ENCODE measurements at regions not wholly inside any gene's neighbourhood (a gene's known extent, or its start where the extent isn't known, plus 50 kb on each side); places are given as distances from the start of the nearest gene placed in this dataset.
A peak's percentile ranks its signal among the peaks of the same experiment; 100 is the strongest.

DNA sequence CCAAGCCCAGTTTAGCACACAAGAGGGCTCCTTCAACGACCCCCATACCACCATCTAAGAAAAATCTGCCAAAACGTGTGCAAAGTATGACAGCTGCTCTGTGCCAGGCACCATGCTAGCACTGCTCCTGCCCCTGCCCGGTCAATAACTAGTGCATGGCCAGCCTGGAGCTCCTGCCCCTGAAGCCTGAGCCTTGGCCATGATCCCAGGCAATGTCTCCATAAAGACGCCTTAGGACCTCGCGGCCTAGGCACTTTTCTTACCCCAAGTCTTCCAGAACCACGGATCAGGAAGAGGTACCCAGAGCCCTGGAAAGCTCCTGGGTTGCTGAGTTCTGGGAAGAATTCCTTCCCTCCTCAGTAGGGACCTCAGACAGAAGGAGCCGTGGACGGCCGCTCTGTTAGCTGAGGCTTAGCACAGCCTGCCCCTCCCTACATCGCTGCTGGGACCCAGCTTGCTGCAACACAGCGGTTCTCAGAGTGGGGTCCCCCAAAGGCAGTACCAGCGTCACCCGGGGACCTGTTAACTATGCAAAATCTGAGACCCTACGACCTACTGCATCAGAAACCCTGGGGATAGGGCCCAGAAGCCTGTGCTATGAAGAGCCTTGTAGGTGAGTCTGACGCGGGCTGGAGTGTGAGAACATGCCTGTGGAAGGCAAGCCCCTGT, 117.8 kb upstream of the TWIST2 start:
- Histone ChIP-seq H3K27ac (ENCODE audit: insufficient read depth, low read length) (no peak overlapping the region), H3K4me2 (ENCODE audit: extremely low read depth, insufficient read depth, low read length) (no peak overlapping the region), H4K20me1 (ENCODE audit: control insufficient read depth, extremely low read depth, insufficient read depth, low read length) (no peaks in the 10 kb centered on the region), H3K9me3 (ENCODE audit: control insufficient read depth, insufficient read depth, low read depth, low read length) (no peaks in the 10 kb centered on the region), H2AFZ (ENCODE audit: low read length) (no peak overlapping the region), H3K79me2 (ENCODE audit: control insufficient read depth, insufficient read depth, low read length) (no peaks in the 10 kb centered on the region), H3K9ac (ENCODE audit: insufficient read depth, low read length) (no peak overlapping the region), H3K4me1 (ENCODE audit: control insufficient read depth, extremely low read depth, insufficient read depth, low read length) (peaks cover 14% of the 10 kb centered on the region), H3K27me3 (ENCODE audit: control insufficient read depth, insufficient read depth, low read length) (no peaks in the 10 kb centered on the region), H3K36me3 (ENCODE audit: control insufficient read depth, insufficient read depth, low read length) (no peaks in the 10 kb centered on the region), H3K4me3 (replicated peaks in 1 of 4; ENCODE audit: control extremely low read depth in 1 of 4, insufficient read depth in 1 of 4, low read depth in 3 of 4, low read length in 4 of 4) (no peak overlapping the region)
- no peak for DNase-seq (ENCODE audit: low read depth in 2 of 2)
- TF ChIP-seq EZH2 (IDR thresholded peaks at IDR 0.05; ENCODE audit: low read length, missing control alignments), result no peak
- TF ChIP-seq, protein P1, sequence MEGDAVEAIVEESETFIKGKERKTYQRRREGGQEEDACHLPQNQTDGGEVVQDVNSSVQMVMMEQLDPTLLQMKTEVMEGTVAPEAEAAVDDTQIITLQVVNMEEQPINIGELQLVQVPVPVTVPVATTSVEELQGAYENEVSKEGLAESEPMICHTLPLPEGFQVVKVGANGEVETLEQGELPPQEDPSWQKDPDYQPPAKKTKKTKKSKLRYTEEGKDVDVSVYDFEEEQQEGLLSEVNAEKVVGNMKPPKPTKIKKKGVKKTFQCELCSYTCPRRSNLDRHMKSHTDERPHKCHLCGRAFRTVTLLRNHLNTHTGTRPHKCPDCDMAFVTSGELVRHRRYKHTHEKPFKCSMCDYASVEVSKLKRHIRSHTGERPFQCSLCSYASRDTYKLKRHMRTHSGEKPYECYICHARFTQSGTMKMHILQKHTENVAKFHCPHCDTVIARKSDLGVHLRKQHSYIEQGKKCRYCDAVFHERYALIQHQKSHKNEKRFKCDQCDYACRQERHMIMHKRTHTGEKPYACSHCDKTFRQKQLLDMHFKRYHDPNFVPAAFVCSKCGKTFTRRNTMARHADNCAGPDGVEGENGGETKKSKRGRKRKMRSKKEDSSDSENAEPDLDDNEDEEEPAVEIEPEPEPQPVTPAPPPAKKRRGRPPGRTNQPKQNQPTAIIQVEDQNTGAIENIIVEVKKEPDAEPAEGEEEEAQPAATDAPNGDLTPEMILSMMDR (conservative IDR thresholded peaks at IDR 0.05 in 1 of 2, IDR thresholded peaks at IDR 0.05 in 1 of 2; ENCODE audit: low read depth in 1 of 2, low read length in 2 of 2), result no peak

DNA sequence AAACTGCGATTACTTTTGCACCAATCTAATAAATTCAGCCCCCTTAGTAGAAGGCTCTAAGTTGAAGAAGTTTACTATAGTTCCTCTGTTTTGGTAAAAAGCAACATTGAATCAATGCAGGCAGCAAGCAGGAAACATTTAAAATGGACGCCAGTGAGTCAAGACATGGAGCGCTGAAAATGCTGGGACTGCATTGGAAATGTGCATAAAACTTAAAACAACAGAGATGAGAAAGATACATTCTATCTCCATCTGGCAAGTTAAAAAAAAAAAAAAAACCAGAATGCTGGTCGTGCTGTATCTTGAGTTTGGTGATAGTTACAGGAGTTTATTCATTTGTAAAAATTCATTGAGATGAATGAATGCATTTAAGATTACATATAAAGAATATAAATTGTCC, 117.0 kb upstream of the TWIST2 start:
- H3K4me3 ChIP-seq (replicated peaks in 1 of 4; ENCODE audit: control extremely low read depth in 1 of 4, insufficient read depth in 1 of 4, low read depth in 3 of 4, low read length in 4 of 4), result no peak overlapping the region
- no peak overlapping the region for H2AFZ ChIP-seq (ENCODE audit: low read length)
- no peak overlapping the region for H3K27ac ChIP-seq (ENCODE audit: insufficient read depth, low read length)
- H3K9ac ChIP-seq (ENCODE audit: insufficient read depth, low read length), result no peak overlapping the region
- H4K20me1 ChIP-seq (ENCODE audit: control insufficient read depth, extremely low read depth, insufficient read depth, low read length), result no peaks in the 10 kb centered on the region
- no peak for DNase-seq (ENCODE audit: low read depth in 2 of 2)
- H3K4me2 ChIP-seq (ENCODE audit: extremely low read depth, insufficient read depth, low read length), result no peak overlapping the region
- TF ChIP-seq EZH2 (IDR thresholded peaks at IDR 0.05; ENCODE audit: low read length, missing control alignments), result no peak
- TF ChIP-seq, protein P1 (conservative IDR thresholded peaks at IDR 0.05 in 1 of 2, IDR thresholded peaks at IDR 0.05 in 1 of 2; ENCODE audit: low read depth in 1 of 2, low read length in 2 of 2), result no peak
- peaks cover 14% of the 10 kb centered on the region for H3K4me1 ChIP-seq (ENCODE audit: control insufficient read depth, extremely low read depth, insufficient read depth, low read length)
- no peaks in the 10 kb centered on the region for H3K27me3 ChIP-seq (ENCODE audit: control insufficient read depth, insufficient read depth, low read length)
- no peaks in the 10 kb centered on the region for H3K79me2 ChIP-seq (ENCODE audit: control insufficient read depth, insufficient read depth, low read length)
- H3K36me3 ChIP-seq (ENCODE audit: control insufficient read depth, insufficient read depth, low read length), result no peaks in the 10 kb centered on the region
- H3K9me3 ChIP-seq (ENCODE audit: control insufficient read depth, insufficient read depth, low read depth, low read length), result no peaks in the 10 kb centered on the region

DNA sequence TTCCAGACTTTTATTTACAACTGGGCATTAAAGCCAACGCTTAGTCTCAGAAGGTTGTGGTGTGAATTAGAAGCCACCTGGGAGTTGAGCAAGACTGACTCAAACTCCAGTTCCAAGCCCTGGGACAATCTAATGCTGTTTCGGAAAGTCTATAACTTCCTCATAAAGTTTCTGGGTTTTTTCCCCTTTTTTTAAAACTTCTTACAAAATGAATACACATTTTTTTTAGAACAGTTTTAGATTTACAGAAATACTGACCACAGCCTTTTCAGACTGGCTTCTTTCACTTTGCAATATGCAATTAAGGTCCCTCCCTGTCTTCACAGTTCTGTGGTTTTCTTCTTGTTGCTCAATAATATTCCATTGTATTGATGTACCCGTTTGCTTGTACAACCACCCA, 115.9 kb upstream of the TWIST2 start:
- H3K27ac ChIP-seq (ENCODE audit: insufficient read depth, low read length), result no peak overlapping the region
- no peaks in the 10 kb centered on the region for H3K36me3 ChIP-seq (ENCODE audit: control insufficient read depth, insufficient read depth, low read length)
- H3K27me3 ChIP-seq (ENCODE audit: control insufficient read depth, insufficient read depth, low read length), result no peaks in the 10 kb centered on the region
- H3K4me3 ChIP-seq (replicated peaks in 1 of 4; ENCODE audit: control extremely low read depth in 1 of 4, insufficient read depth in 1 of 4, low read depth in 3 of 4, low read length in 4 of 4), result no peak overlapping the region
- no peaks in the 10 kb centered on the region for H3K9me3 ChIP-seq (ENCODE audit: control insufficient read depth, insufficient read depth, low read depth, low read length)
- TF ChIP-seq EZH2 (IDR thresholded peaks at IDR 0.05; ENCODE audit: low read length, missing control alignments), result no peak
- TF ChIP-seq, protein P1 (conservative IDR thresholded peaks at IDR 0.05 in 1 of 2, IDR thresholded peaks at IDR 0.05 in 1 of 2; ENCODE audit: low read depth in 1 of 2, low read length in 2 of 2), result no peak
- no peaks in the 10 kb centered on the region for H4K20me1 ChIP-seq (ENCODE audit: control insufficient read depth, extremely low read depth, insufficient read depth, low read length)
- no peak overlapping the region for H2AFZ ChIP-seq (ENCODE audit: low read length)
- H3K79me2 ChIP-seq (ENCODE audit: control insufficient read depth, insufficient read depth, low read length), result no peaks in the 10 kb centered on the region
- no peak overlapping the region for H3K9ac ChIP-seq (ENCODE audit: insufficient read depth, low read length)
- H3K4me2 ChIP-seq (ENCODE audit: extremely low read depth, insufficient read depth, low read length), result no peak overlapping the region
- H3K4me1 ChIP-seq (ENCODE audit: control insufficient read depth, extremely low read depth, insufficient read depth, low read length), result peaks cover 12% of the 10 kb centered on the region
- peak in 1 of 2 donors; percentile 16 for DNase-seq (ENCODE audit: low read depth in 2 of 2)

Data from fibroblast of lung (primary cell).